Trophoblast cell (in vitro differentiated cells and primary cell): ENCODE measurements at regions not wholly inside any gene's neighbourhood (a gene's known extent, or its start where the extent isn't known, plus 50 kb on each side); places are given as distances from the start of the nearest gene placed in this dataset.
A peak's percentile ranks its signal among the peaks of the same experiment; 100 is the strongest.

Experiments used
- DNase-seq, 2 donors: peaks; one replicate each; pipeline ENCODE4 v3.0.0-alpha.2; 2016
- H2AFZ ChIP-seq: 2 replicates; pipeline ENCODE4 v1.6.1; 2013; ENCODE audit warnings: low read length, moderate library complexity, mild to moderate bottlenecking; ENCODE audit not compliant: insufficient read depth, poor library complexity
- H2AK5ac ChIP-seq: 2 replicates; pipeline ENCODE4 v1.6.1; 2013; ENCODE audit warnings: mild to moderate bottlenecking, low read length
- H2BK120ac ChIP-seq: 2 replicates; pipeline ENCODE4 v1.6.1; 2013; ENCODE audit warnings: low read length, mild to moderate bottlenecking, moderate library complexity; ENCODE audit not compliant: insufficient read depth, poor library complexity
- H2BK12ac ChIP-seq: 2 replicates; pipeline ENCODE4 v1.6.1; 2013; ENCODE audit warnings: mild to moderate bottlenecking, low read length, moderate library complexity
- H2BK5ac ChIP-seq: 2 replicates; pipeline ENCODE4 v1.6.1; 2013; ENCODE audit warnings: low read length, low read depth, moderate library complexity, mild to moderate bottlenecking; ENCODE audit not compliant: poor library complexity
- H3K14ac ChIP-seq: 2 replicates; pipeline ENCODE4 v1.6.1; 2013; ENCODE audit warnings: mild to moderate bottlenecking, low read length
- H3K18ac ChIP-seq: 2 replicates; pipeline ENCODE4 v1.6.1; 2013; ENCODE audit warnings: mild to moderate bottlenecking, low read length
- H3K23ac ChIP-seq: 2 replicates; pipeline ENCODE4 v1.6.1; 2013; ENCODE audit warnings: low read length
- H3K27ac ChIP-seq: 2 replicates; pipeline ENCODE4 v1.5.1; 2013; ENCODE audit warnings: low read depth, mild to moderate bottlenecking, inconsistent platforms, low read length, moderate library complexity
- H3K27me3 ChIP-seq: 2 replicates; pipeline ENCODE4 v1.6.1; 2013; ENCODE audit warnings: inconsistent platforms, mild to moderate bottlenecking, low read length, moderate library complexity; ENCODE audit not compliant: insufficient read depth
- H3K36me3 ChIP-seq, 2 experiments: 1 replicate in 1 of 2; 2 replicates in 1 of 2; pipeline ENCODE4 v1.6.1; 2013; ENCODE audit warnings: low read length in 2 of 2, mild to moderate bottlenecking in 2 of 2, moderate library complexity in 1 of 2; ENCODE audit not compliant: insufficient read depth in 2 of 2, control insufficient read depth in 1 of 2
- H3K4ac ChIP-seq: 2 replicates; pipeline ENCODE4 v1.6.1; 2013; ENCODE audit warnings: low read depth, mild to moderate bottlenecking, low read length, moderate library complexity
- H3K4me1 ChIP-seq, 2 experiments: 1 replicate in 1 of 2; 2 replicates in 1 of 2; pipeline ENCODE4 v1.6.1; 2013; ENCODE audit warnings: low read length in 2 of 2, mild to moderate bottlenecking in 2 of 2, moderate library complexity in 1 of 2; ENCODE audit not compliant: insufficient read depth in 2 of 2, control insufficient read depth in 1 of 2
- H3K4me2 ChIP-seq: 2 replicates; pipeline ENCODE4 v1.6.1; 2013; ENCODE audit warnings: inconsistent platforms, mild to moderate bottlenecking, low read length, moderate library complexity
- H3K4me3 ChIP-seq: 2 replicates; pipeline ENCODE4 v1.5.1; 2013; ENCODE audit warnings: mild to moderate bottlenecking, low read depth, low read length, inconsistent platforms
- H3K79me1 ChIP-seq: one replicate; pipeline ENCODE4 v1.6.1; 2013; ENCODE audit warnings: low read length
- H3K79me2 ChIP-seq: 2 replicates; pipeline ENCODE4 v1.6.1; 2013; ENCODE audit warnings: low read length, mild to moderate bottlenecking; ENCODE audit not compliant: control insufficient read depth, insufficient read depth, poor library complexity
- H3K9ac ChIP-seq: 2 replicates; pipeline ENCODE4 v1.6.1; 2013; ENCODE audit warnings: mild to moderate bottlenecking, low read length
- H3K9me3 ChIP-seq: 2 replicates; pipeline ENCODE4 v1.6.1; 2013; ENCODE audit warnings: low read depth, mild to moderate bottlenecking, control low read depth, inconsistent platforms, low read length; ENCODE audit not compliant: insufficient read depth
- H4K12ac ChIP-seq: 2 replicates; pipeline ENCODE4 v1.6.1; 2013; ENCODE audit warnings: low read depth, mild to moderate bottlenecking, low read length, moderate library complexity
- H4K8ac ChIP-seq: 2 replicates; pipeline ENCODE4 v1.6.1; 2013; ENCODE audit warnings: low read depth, mild to moderate bottlenecking, low read length, moderate library complexity
- H4K91ac ChIP-seq: one replicate; pipeline ENCODE4 v1.6.1; 2013; ENCODE audit warnings: low read depth, mild to moderate bottlenecking, low read length, moderate library complexity
- WGBS: extraction: QIAGEN DNeasy Blood & Tissue Kit; methylation state at CpG from one replicate; pipeline ENCODE4 v1.1.7; 2013; ENCODE audit warnings: missing lambda C conversion rate; ENCODE audit not compliant: insufficient read length, insufficient coverage; ENCODE audit errors: extremely low coverage; 5-methylcytosine and 5-hydroxymethylcytosine counted together

GRCh38 chr5:142484821-142485387 lies 160.1 kb upstream of the SPRY4 start:
- Histone ChIP-seq H3K4me1 (no peaks in the 10 kb centered on the region), H2AK5ac (no peak overlapping the region), H4K91ac (no peak overlapping the region), H3K18ac (no peak overlapping the region), H3K9me3 (peaks cover 5% of the 10 kb centered on the region), H2BK12ac (no peak overlapping the region), H3K27ac (no peak overlapping the region), H3K4ac (no peak overlapping the region), H2BK120ac (no peak overlapping the region), H4K8ac (no peak overlapping the region), H3K79me2 (no peaks in the 10 kb centered on the region), H3K27me3 (no peaks in the 10 kb centered on the region), H2BK5ac (no peak overlapping the region), H3K4me2 (no peak overlapping the region), H2AFZ (no peak overlapping the region), H3K4me3 (no peak overlapping the region), H3K9ac (no peak overlapping the region), H3K79me1 (no peaks in the 10 kb centered on the region), H4K12ac (no peak overlapping the region), H3K36me3 (no peaks in the 10 kb centered on the region), H3K14ac (no peak overlapping the region), H3K23ac (no peak overlapping the region)
- DNase-seq, result peak; percentile 67 to 74
- WGBS, result no CpG with 5 or more reads among the region's 2 CpGs

GRCh38 chr5:142482207-142482606 lies 157.4 kb upstream of the SPRY4 start:
- Histone ChIP-seq H3K27me3 (no peaks in the 10 kb centered on the region), H3K79me1 (no peaks in the 10 kb centered on the region), H2BK120ac (no peak overlapping the region), H3K4ac (no peak overlapping the region), H3K79me2 (no peaks in the 10 kb centered on the region), H2AFZ (no peak overlapping the region), H2BK12ac (no peak overlapping the region), H3K9me3 (peaks cover 5% of the 10 kb centered on the region), H4K91ac (no peak overlapping the region), H3K14ac (no peak overlapping the region), H2BK5ac (no peak overlapping the region), H3K4me3 (no peak overlapping the region), H3K18ac (no peak overlapping the region), H3K36me3 (no peaks in the 10 kb centered on the region), H3K27ac (no peak overlapping the region), H3K23ac (no peak overlapping the region), H4K12ac (no peak overlapping the region), H3K4me2 (no peak overlapping the region), H3K9ac (no peak overlapping the region), H2AK5ac (no peak overlapping the region), H3K4me1 (no peaks in the 10 kb centered on the region), H4K8ac (no peak overlapping the region)
- no peak for DNase-seq
- WGBS, result no CpG with 5 or more reads among the region's 2 CpGs

- H2BK12ac ChIP-seq, result no peak overlapping the region
- H3K18ac ChIP-seq, result no peak overlapping the region
- H2AFZ ChIP-seq, result no peak overlapping the region
- H3K14ac ChIP-seq, result no peak overlapping the region
- H3K79me2 ChIP-seq, result no peaks in the 10 kb centered on the region
- H3K9ac ChIP-seq, result no peak overlapping the region
- H4K12ac ChIP-seq, result no peak overlapping the region
- no peak overlapping the region for H3K4me3 ChIP-seq
- whole genome bisulfite sequencing, result no CpG with 5 or more reads among the region's 3 CpGs
- no peak overlapping the region for H2BK5ac ChIP-seq
- H4K8ac ChIP-seq, result no peak overlapping the region
- peaks cover 5% of the 10 kb centered on the region for H3K9me3 ChIP-seq
- no peak overlapping the region for H2BK120ac ChIP-seq
- no peak overlapping the region for H3K4me2 ChIP-seq
- no peaks in the 10 kb centered on the region for H3K79me1 ChIP-seq
- H3K27me3 ChIP-seq, result no peaks in the 10 kb centered on the region
- no peak overlapping the region for H3K23ac ChIP-seq
- no peak overlapping the region for H3K4ac ChIP-seq
- H3K4me1 ChIP-seq, result no peaks in the 10 kb centered on the region
- no peaks in the 10 kb centered on the region for H3K36me3 ChIP-seq
- no peak for DNase-seq
- no peak overlapping the region for H4K91ac ChIP-seq
- H3K27ac ChIP-seq, result no peak overlapping the region
- no peak overlapping the region for H2AK5ac ChIP-seq
Measured at GRCh38 chr5:142481410-142481809, 156.6 kb upstream of the SPRY4 start.

- no peak overlapping the region for H3K23ac ChIP-seq
- no peak overlapping the region for H2BK5ac ChIP-seq
- WGBS, result no CpG with 5 or more reads among the region's 3 CpGs
- no peaks in the 10 kb centered on the region for H3K79me2 ChIP-seq
- H3K9ac ChIP-seq, result no peak overlapping the region
- H4K8ac ChIP-seq, result no peak overlapping the region
- peak; percentile 36 to 71 for DNase-seq
- H3K36me3 ChIP-seq, result no peaks in the 10 kb centered on the region
- no peak overlapping the region for H2BK12ac ChIP-seq
- no peak overlapping the region for H2AFZ ChIP-seq
- no peak overlapping the region for H3K18ac ChIP-seq
- H2AK5ac ChIP-seq, result no peak overlapping the region
- no peak overlapping the region for H3K4me2 ChIP-seq
- no peak overlapping the region for H3K4ac ChIP-seq
- peaks cover under 1% of the 10 kb centered on the region for H3K79me1 ChIP-seq
- H2BK120ac ChIP-seq, result no peak overlapping the region
- H4K91ac ChIP-seq, result no peak overlapping the region
- H4K12ac ChIP-seq, result no peak overlapping the region
- peaks cover 2% of the 10 kb centered on the region for H3K9me3 ChIP-seq
- H3K27ac ChIP-seq, result no peak overlapping the region
- no peak overlapping the region for H3K14ac ChIP-seq
- H3K4me1 ChIP-seq, result peaks cover 1% of the 10 kb centered on the region in 2 experiments
- H3K27me3 ChIP-seq, result no peaks in the 10 kb centered on the region
- no peak overlapping the region for H3K4me3 ChIP-seq
Measured at GRCh38 chr5:142479854-142480519, 155.2 kb upstream of the SPRY4 start.
